ENCODE measurements at regions not wholly inside any gene's neighbourhood (a gene's known extent, or its start where the extent isn't known, plus 50 kb on each side); places are given as distances from the start of the nearest gene placed in this dataset.

- intact Hi-C loops (cut with DNase I; ENCODE audit: low total_unique reads) = no loop called here
- Histone ChIP-seq H3K36me3 (no peaks in the 10 kb centered on the region), H3K4me1 (peaks cover 3 to 18% of the 10 kb centered on the region in 2 donors), H3K9me3 (no peaks in the 10 kb centered on the region), H3K27me3 (no peaks in the 10 kb centered on the region), H3K27ac (no peak overlapping the region), H3K4me3 (no peak overlapping the region)
- DNase-seq (ENCODE audit: low spot score in 2 of 2) = no peak
- TF ChIP-seq POLR2AphosphoS5 (IDR thresholded peaks at IDR 0.05) = no peak
- no peak for TF ChIP-seq POLR2A (IDR thresholded peaks at IDR 0.05)
- no peak for TF ChIP-seq CTCF (IDR thresholded peaks at IDR 0.05)
Observed at GRCh38 chr13:97140131-97140530, 82.0 kb upstream of the MBNL2 start.

GRCh38 chr13:97140611-97141010, 81.5 kb upstream of the MBNL2 start:
- TF ChIP-seq POLR2AphosphoS5 (IDR thresholded peaks at IDR 0.05) (no peak), POLR2A (IDR thresholded peaks at IDR 0.05) (no peak), CTCF (IDR thresholded peaks at IDR 0.05) (no peak)
- Histone ChIP-seq H3K4me1 (peaks cover 3 to 18% of the 10 kb centered on the region in 2 donors), H3K9me3 (no peaks in the 10 kb centered on the region), H3K36me3 (no peaks in the 10 kb centered on the region), H3K27me3 (no peaks in the 10 kb centered on the region), H3K27ac (no peak overlapping the region), H3K4me3 (no peak overlapping the region)
- DNase-seq (ENCODE audit: low spot score in 2 of 2) = no peak
- intact Hi-C loops (cut with DNase I; ENCODE audit: low total_unique reads) = no loop called here

- DNase-seq (ENCODE audit: low spot score in 2 of 2) = no peak
- no peak for TF ChIP-seq POLR2A (IDR thresholded peaks at IDR 0.05)
- no peak for TF ChIP-seq POLR2AphosphoS5 (IDR thresholded peaks at IDR 0.05)
- no peak for TF ChIP-seq CTCF (IDR thresholded peaks at IDR 0.05)
- Histone ChIP-seq H3K27me3 (no peaks in the 10 kb centered on the region), H3K4me1 (peaks cover 0 to 18% of the 10 kb centered on the region in 2 donors), H3K4me3 (peak overlapping the region in 1 of 3 donors; percentile 57), H3K36me3 (no peaks in the 10 kb centered on the region), H3K9me3 (no peaks in the 10 kb centered on the region), H3K27ac (peak overlapping the region; percentile 42 to 46)
- intact Hi-C loops (cut with DNase I; ENCODE audit: low total_unique reads) = no loop called here
Observed at GRCh38 chr13:97141097-97141496, 81.0 kb upstream of the MBNL2 start.

GRCh38 chr13:97141564-97142005, 80.5 kb upstream of the MBNL2 start:
- Histone ChIP-seq H3K4me3 (peak overlapping the region in 2 of 3 donors; percentile 26 to 57), H3K4me1 (peaks cover 0 to 18% of the 10 kb centered on the region in 2 donors), H3K36me3 (no peaks in the 10 kb centered on the region), H3K27ac (peak overlapping the region; percentile 42 to 46), H3K9me3 (no peaks in the 10 kb centered on the region), H3K27me3 (no peaks in the 10 kb centered on the region)
- TF ChIP-seq POLR2A (IDR thresholded peaks at IDR 0.05) (no peak), CTCF (IDR thresholded peaks at IDR 0.05) (no peak), POLR2AphosphoS5 (IDR thresholded peaks at IDR 0.05) (peak in 2 of 3 donors; percentile 34 to 68)
- peak in 1 of 2 donors; percentile 61 for DNase-seq (ENCODE audit: low spot score in 2 of 2)
- intact Hi-C loops (cut with DNase I; ENCODE audit: low total_unique reads) = no loop called here

GRCh38 chr13:97142452-97142851, 79.7 kb upstream of the MBNL2 start:
- intact Hi-C loops (cut with DNase I; ENCODE audit: low total_unique reads) = no loop called here
- no peaks in the 10 kb centered on the region for H3K27me3 ChIP-seq
- peak overlapping the region; percentile 26 to 57 (median 34) for H3K4me3 ChIP-seq
- TF ChIP-seq POLR2A (IDR thresholded peaks at IDR 0.05) (no peak), CTCF (IDR thresholded peaks at IDR 0.05) (no peak), POLR2AphosphoS5 (IDR thresholded peaks at IDR 0.05) (no peak)
- H3K27ac ChIP-seq = peak overlapping the region; percentile 46 to 54
- H3K9me3 ChIP-seq = no peaks in the 10 kb centered on the region
- H3K36me3 ChIP-seq = no peaks in the 10 kb centered on the region
- H3K4me1 ChIP-seq = peaks cover 0 to 18% of the 10 kb centered on the region in 2 donors
- DNase-seq (ENCODE audit: low spot score in 2 of 2) = no peak
